ENCODE measurements at regions not wholly inside any gene's neighbourhood (a gene's known extent, or its start where the extent isn't known, plus 50 kb on each side); places are given as distances from the start of the nearest gene placed in this dataset.

- TF ChIP-seq, protein P1, sequence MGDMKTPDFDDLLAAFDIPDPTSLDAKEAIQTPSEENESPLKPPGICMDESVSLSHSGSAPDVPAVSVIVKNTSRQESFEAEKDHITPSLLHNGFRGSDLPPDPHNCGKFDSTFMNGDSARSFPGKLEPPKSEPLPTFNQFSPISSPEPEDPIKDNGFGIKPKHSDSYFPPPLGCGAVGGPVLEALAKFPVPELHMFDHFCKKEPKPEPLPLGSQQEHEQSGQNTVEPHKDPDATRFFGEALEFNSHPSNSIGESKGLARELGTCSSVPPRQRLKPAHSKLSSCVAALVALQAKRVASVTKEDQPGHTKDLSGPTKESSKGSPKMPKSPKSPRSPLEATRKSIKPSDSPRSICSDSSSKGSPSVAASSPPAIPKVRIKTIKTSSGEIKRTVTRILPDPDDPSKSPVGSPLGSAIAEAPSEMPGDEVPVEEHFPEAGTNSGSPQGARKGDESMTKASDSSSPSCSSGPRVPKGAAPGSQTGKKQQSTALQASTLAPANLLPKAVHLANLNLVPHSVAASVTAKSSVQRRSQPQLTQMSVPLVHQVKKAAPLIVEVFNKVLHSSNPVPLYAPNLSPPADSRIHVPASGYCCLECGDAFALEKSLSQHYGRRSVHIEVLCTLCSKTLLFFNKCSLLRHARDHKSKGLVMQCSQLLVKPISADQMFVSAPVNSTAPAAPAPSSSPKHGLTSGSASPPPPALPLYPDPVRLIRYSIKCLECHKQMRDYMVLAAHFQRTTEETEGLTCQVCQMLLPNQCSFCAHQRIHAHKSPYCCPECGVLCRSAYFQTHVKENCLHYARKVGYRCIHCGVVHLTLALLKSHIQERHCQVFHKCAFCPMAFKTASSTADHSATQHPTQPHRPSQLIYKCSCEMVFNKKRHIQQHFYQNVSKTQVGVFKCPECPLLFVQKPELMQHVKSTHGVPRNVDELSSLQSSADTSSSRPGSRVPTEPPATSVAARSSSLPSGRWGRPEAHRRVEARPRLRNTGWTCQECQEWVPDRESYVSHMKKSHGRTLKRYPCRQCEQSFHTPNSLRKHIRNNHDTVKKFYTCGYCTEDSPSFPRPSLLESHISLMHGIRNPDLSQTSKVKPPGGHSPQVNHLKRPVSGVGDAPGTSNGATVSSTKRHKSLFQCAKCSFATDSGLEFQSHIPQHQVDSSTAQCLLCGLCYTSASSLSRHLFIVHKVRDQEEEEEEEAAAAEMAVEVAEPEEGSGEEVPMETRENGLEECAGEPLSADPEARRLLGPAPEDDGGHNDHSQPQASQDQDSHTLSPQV (IDR thresholded peaks at IDR 0.05), result no peak
- no peak for TF ChIP-seq NBN (IDR thresholded peaks at IDR 0.05)
Observed at GRCh38 chr1:184903111-184903692, 71.1 kb downstream of the NIBAN1 start (continued).

DNA sequence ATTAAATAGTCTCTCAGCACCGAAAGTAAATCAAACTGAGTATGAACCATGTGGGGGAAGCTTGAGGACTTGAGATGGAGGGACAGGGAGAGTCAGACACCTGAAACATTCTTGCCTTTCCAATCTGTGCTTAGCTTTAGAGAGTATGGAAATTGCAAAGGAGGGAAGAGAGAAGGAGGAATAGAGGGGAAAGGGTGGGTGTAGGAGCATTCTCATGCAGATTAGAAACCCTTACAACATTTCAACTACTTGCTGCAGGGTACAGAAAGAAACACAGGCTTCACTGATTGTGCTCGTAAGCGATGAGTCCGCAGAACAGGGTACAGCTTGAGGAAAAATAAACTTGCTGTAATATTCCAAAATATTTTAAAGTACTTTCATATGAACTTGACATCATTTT is 73.8 kb downstream of the NIBAN1 start:
- H3K36me3 ChIP-seq (ENCODE audit: control insufficient read depth in 2 of 2, insufficient read depth in 2 of 2, low read length in 1 of 2), result no peaks in the 10 kb centered on the region
- ChIA-PET RAD21 (ENCODE audit: unreplicated experiment) (interaction anchor here (0.6 kb wide), 1 partner anchor 254 kb away, joined by 3 read pairs; no protein-coding TSS in a partner anchor), SMC1A (ENCODE audit: uncharacterized antibody, unreplicated experiment) (interaction anchor here (0.6 to 4.8 kb wide), 5 partner anchors 7 to 653 kb away, joined by 3 to 24 read pairs (median 3); no protein-coding TSS in a partner anchor), POLR2A (no interaction called here), CTCF (interaction anchor here (0.6 to 1.3 kb wide), 2 partner anchors 8 to 79 kb away, joined by 3 to 4 read pairs; no protein-coding TSS in a partner anchor)
- ATAC-seq (no peak), FAIRE-seq (no peak), DNase-seq (ENCODE audit: low read depth, low spot score) (no peak)
- no peak overlapping the region for H3K4me2 ChIP-seq (ENCODE audit: control insufficient read depth, insufficient read depth)
- H4K20me1 ChIP-seq (ENCODE audit: control insufficient read depth, insufficient read depth), result no peaks in the 10 kb centered on the region
- no peaks in the 10 kb centered on the region for H3K9me3 ChIP-seq (replicated peaks; ENCODE audit: control insufficient read depth, insufficient read depth, low read length)
- peaks cover 7% of the 10 kb centered on the region for H3K4me1 ChIP-seq (ENCODE audit: control insufficient read depth, insufficient read depth, low read length)
- no peak overlapping the region for H3K27ac ChIP-seq (ENCODE audit: control insufficient read depth, insufficient read depth)
- no peak overlapping the region for H2AFZ ChIP-seq (ENCODE audit: control insufficient read depth, low read depth, low read length)
- TF ChIP-seq ZBED1 (IDR thresholded peaks at IDR 0.05; ENCODE audit: borderline replicate concordance), result no peak
- no peak for TF ChIP-seq ZNF384 (IDR thresholded peaks at IDR 0.05; ENCODE audit: borderline replicate concordance, low read depth, low read length)
- no peak for TF ChIP-seq IKZF1 (conservative IDR thresholded peaks at IDR 0.05)
- no peak for TF ChIP-seq YY1 (IDR thresholded peaks at IDR 0.05; ENCODE audit: low read depth, low read length)
- TF ChIP-seq FOXM1 (IDR thresholded peaks at IDR 0.05; ENCODE audit: low read depth, low read length), result no peak
- no peak for TF ChIP-seq TBL1XR1 (IDR thresholded peaks at IDR 0.05; ENCODE audit: low read depth, low read length)
- no peak for TF ChIP-seq CHD1 (IDR thresholded peaks at IDR 0.05; ENCODE audit: low read depth, low read length)
- TF ChIP-seq SIX5 (IDR thresholded peaks at IDR 0.05; ENCODE audit: low read depth, low read length, severe bottlenecking), result no peak
- no peak for TF ChIP-seq E2F8 (IDR thresholded peaks at IDR 0.05; ENCODE audit: low read depth, partially characterized antibody)
- no peak for TF ChIP-seq MEF2A (IDR thresholded peaks at IDR 0.05; ENCODE audit: insufficient read depth, low read depth, low read length)
- TF ChIP-seq EGR1 (IDR thresholded peaks at IDR 0.05; ENCODE audit: borderline replicate concordance in 1 of 2, low read depth in 2 of 2, low read length in 2 of 2), result no peak
- no peak for TF ChIP-seq ZNF274 (IDR thresholded peaks at IDR 0.05; ENCODE audit: insufficient read depth, insufficient read length)
- TF ChIP-seq USF1 (IDR thresholded peaks at IDR 0.05; ENCODE audit: borderline replicate concordance, extremely low read length, insufficient read depth, low read depth, low read length), result no peak
- H3K4me3 ChIP-seq, result no peak overlapping the region
- intact Hi-C loops (cut with micrococcal nuclease; ENCODE audit: unreplicated experiment), result no loop called here
- H3K27me3 ChIP-seq (replicated peaks in 1 of 2; ENCODE audit: control insufficient read depth in 2 of 2, insufficient read depth in 2 of 2, low read length in 1 of 2), result no peaks in the 10 kb centered on the region
- BruUV-seq (replicated peaks), result no TSS peak
- WGBS (ENCODE audit: insufficient coverage, insufficient replicate concordance, low lambda C conversion rate, missing lambda C conversion rate), result over 99% methylated on average over 4 of the region's 4 CpGs
- peaks cover 2% of the 10 kb centered on the region for H3K79me2 ChIP-seq (ENCODE audit: control insufficient read depth, insufficient read depth, low read length)
- in situ Hi-C loops (cut with MboI), result no loop called here
- no peak overlapping the region for H3K9ac ChIP-seq (ENCODE audit: control insufficient read depth, insufficient read depth, low read length)

Data from GM12878 (cell line).